HG03139 (cell line): ENCODE measurements at regions not wholly inside any gene's neighbourhood (a gene's known extent, or its start where the extent isn't known, plus 50 kb on each side); places are given as distances from the start of the nearest gene placed in this dataset.
"Not testable (repeated sequence)": the region's sequence is repeated elsewhere in the genome, so short reads cannot be mapped to it uniquely, and the experiment has no call there.

Experiments used
- ATAC-seq: cut with Tn5 transposase; IDR thresholded peaks from one replicate; pipeline ENCODE4 v1.9.1; 2021; ENCODE audit not compliant: unreplicated experiment

DNA sequence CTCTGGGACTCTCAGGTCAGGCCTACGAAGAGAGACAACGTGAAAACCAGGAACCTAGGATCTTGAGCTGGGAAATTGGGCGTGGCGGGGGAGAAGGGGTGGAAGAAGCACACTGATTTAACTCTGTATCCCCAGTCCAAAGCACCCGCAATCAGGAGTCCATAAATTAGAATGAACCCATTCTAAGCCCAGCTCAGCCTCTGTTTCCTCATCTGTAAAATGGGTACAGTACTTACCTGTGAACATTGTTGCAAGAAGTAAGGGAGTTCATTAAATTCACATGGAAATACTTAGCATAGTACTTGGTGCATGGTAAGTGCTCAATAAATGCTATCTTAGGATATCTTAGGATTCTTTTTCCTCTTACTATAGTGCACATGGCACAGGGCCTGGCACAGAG lies 326.7 kb downstream of the BCOR start:
- no peak for ATAC-seq

- ATAC-seq, result no peak
Measured at GRCh38 chrX:39772057-39772832, 325.5 kb downstream of the BCOR start.

DNA sequence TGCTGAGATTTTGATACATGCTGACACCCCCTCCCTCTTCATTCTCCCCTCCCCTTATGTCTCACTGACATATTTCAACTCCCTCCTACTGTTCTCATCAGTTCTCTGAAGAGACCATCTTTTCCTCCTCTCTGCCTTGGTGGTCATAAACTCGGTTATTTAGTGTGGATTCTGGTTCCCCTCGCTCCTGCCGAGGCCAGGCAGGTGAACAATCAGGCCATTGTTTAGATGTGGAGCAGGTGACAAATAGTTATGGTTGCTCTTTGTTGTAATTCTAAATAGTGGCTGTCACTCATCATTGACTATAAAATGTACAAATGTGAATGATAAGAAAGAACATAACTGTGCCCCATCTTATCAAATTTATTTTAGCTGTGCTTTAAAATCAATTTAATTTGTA lies 324.6 kb downstream of the BCOR start:
- no peak for ATAC-seq

- ATAC-seq, result no peak
Measured at GRCh38 chrX:39773923-39774773, 323.6 kb downstream of the BCOR start.

- no peak for ATAC-seq
Measured at GRCh38 chrX:39774774-39775328, 322.9 kb downstream of the BCOR start.

DNA sequence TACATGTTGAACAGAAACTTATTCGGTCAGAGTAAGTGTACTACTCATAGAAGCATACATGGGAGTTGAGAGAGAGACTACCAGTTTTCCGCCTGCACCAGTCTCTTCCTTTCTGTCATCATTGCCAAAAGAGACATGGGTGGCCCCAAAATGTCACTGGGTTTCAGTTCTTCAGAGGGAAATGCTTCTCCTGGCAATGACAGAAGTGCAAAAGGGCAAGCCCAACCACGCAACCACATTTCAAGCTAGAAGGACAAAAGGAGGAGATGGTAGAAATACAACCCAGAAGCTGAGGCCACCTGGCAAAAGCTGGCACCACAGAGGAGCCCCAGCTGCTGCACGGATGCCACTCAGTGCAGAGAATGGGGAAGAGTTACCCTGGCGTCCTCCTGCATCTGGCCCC lies 320.1 kb downstream of the BCOR start:
- ATAC-seq, result no peak

GRCh38 chrX:39779952-39780783 lies 317.6 kb downstream of the BCOR start:
- no peak for ATAC-seq

GRCh38 chrX:39782276-39782675 lies 315.5 kb downstream of the BCOR start:
- ATAC-seq, result no peak

GRCh38 chrX:39787999-39788398 lies 309.8 kb downstream of the BCOR start:
- no peak for ATAC-seq

- no peak for ATAC-seq
Measured at GRCh38 chrX:39788521-39788920, 309.2 kb downstream of the BCOR start.

- no peak for ATAC-seq
Measured at GRCh38 chrX:39791691-39792090, 306.1 kb downstream of the BCOR start.

DNA sequence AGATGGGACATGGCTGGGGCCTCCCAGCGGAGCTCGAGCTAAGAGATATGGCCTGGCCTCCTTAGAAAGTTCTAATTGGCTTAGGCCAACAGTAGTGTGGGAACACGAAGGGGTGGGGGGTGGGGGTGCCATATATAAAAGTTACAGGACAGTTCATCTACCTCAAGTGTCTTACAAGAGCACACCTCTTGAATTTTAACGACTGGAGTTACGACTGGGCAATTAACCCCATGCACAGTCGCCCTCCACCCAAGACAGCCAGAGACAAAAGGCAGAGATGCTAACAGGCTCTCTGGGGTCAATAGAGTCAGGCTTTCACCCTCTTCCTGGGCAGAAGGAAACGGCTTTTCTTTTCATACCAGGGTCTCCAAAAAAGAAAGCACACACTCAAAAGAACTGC lies 302.2 kb downstream of the BCOR start:
- no peak for ATAC-seq

DNA sequence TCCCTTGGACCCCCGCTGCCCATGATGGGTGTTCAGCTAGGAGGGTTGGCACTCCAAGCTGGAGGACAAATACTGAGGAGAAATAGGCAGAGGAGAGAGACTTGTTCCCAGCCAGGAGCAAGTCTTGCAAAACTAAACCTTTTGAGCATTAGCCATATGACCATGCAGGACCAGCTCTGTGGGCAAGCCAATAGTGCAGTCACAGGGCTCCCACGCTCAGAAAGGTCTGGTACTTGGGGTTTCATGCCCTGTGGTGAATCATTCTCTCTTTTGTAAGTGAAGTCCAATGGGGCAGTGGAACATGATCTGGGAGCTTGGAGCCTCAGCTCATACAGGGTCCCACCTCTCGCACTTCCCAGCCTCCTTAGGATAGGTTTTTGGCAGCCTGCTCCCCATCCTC lies 300.9 kb downstream of the BCOR start:
- ATAC-seq, result no peak

DNA sequence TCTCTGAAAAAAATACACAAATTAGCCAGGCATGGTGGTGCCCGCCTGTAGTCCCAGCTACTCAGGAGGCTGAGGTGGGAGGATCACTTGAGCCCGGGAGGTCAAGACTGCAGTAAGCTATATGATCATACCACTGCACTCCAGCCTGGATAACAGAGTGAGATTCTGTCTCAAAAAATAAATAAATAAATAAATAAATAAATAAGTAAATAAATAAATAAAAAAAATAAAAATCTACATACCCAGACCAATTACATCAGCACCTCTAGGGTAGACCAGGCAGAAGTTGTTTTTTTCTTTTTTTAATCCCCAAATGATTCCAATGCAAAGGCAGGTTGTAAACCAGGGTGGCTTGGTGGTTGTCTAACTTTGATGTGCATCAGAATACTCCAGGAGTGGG lies 299.3 kb downstream of the BCOR start:
- ATAC-seq, result not testable (repeated sequence)

DNA sequence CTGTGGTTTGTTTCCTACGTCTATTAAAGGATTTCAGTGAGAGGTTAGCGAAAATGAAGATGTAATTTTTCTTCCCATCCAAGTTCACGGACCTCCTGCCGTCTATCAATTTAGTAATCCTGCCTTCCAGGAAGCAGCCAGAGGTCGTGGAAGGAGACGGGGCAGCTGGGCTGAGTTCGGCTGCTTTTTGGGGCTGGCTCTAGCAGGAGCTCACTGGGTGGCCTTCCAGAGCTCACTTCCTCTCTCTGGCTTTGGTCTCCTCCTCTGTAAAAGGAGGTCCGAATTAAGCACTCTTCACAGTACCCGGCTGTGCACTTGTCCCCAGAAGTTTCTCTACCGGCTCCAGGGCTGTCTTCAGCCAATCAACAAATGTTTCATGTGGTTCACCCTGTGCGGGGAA lies 295.4 kb downstream of the BCOR start:
- ATAC-seq, result no peak

DNA sequence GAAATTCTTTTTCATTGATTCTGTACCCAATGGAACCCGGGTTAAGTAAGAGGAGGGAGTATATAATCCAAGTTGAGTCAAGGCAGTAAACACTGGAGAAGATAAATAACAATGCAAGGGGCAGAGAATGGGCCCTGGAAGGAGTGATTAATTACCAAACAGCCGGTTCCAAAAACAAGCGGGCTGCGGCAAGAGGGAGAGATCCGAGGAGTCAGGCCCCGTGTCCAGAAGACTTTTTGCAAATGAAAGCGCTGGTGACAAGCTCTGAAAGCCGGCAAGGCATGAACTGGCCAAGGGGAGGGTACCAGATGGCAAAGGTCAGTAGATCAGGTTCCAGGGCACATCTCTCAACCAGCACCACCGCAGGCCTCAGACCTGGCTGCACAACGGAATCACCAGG lies 294.9 kb downstream of the BCOR start:
- ATAC-seq, result no peak

DNA sequence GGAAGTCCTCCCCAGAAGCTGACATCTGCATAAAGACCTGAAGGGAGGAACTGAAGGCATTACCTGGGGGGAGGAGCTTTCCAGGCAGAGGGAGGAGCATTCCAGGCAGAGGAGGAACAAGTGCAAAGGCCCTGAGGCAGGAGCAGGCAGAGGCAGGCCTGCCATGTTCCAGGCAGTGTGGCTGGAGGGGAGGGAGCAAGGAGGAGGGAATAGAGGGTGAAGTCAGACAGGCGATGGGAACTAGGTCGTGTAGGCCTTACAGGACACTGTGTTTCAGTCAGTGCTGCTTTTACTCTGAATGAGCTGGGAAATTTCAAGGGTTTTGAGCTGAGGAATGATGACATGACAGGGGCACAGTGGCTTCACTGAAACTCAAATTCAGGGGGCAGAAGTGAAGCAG lies 292.7 kb downstream of the BCOR start:
- ATAC-seq, result no peak

DNA sequence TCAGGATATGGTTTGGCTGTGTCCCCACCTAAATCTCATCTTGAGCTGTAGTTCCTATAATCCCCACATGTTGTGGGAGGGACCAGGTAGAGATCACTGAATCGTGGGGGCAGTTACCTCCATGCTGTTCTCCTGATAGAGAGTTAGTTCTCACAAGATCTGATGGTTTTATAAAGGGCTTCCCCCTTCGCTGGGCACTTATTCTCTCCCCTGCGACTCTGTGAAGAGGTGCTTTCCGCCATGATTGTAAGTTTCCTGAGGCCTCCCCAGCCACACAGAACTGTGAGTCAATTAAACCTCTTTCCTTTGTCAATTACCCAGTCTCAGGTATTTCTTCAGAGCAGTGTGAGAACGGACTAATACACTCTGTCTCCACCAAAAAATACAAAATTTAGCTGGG lies 291.9 kb downstream of the BCOR start:
- no peak for ATAC-seq

DNA sequence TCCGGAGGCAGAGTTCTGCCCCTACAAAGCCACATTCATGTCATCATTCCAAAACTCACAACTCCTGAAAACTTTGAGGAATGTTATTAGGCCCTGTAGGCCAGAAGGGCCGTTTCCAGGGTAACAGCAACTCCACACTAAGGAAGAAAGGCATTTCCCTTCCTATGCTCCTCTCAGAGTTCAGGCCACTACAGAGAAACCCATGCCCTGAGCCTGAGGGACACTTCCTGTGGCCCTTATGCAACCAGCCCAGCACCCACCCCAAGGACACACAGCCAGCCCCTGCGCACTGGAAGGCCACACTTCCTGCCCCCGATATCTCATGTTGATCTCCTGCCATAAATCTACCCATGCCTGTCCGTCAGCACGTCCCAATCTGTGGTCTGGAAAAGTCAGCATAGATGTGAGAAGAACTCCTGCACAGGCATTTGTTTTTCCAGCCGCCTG lies 289.3 kb downstream of the BCOR start:
- no peak for ATAC-seq

- no peak for ATAC-seq
Measured at GRCh38 chrX:39809331-39809730, 288.4 kb downstream of the BCOR start.

DNA sequence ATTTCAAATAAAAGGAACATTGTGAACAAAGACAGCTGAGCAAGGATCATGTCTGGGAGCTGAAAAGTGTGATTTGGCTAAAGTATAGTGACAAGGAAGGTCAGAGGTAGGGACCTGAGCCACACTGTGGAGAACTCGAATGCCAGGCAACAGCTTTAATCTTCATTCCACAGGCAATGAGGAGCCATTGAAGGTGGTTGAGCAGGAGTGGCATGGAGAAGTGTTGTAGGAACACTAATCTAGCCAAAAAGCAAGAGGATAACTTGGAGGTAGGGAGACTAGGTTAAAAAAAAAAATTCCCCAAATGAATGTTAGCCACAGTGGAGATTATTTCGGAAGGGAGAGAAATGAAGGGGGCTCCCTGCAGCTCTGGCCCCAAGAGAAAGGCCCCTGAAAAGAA lies 286.9 kb downstream of the BCOR start:
- no peak for ATAC-seq
